GM21529 (cell line): ENCODE measurements at regions not wholly inside any gene's neighbourhood (a gene's known extent, or its start where the extent isn't known, plus 50 kb on each side); places are given as distances from the start of the nearest gene placed in this dataset.

ENCODE experiments used
- ATAC-seq: cut with Tn5 transposase; IDR thresholded peaks from one replicate; pipeline ENCODE4 v1.9.1; 2021; ENCODE audit not compliant: unreplicated experiment

DNA sequence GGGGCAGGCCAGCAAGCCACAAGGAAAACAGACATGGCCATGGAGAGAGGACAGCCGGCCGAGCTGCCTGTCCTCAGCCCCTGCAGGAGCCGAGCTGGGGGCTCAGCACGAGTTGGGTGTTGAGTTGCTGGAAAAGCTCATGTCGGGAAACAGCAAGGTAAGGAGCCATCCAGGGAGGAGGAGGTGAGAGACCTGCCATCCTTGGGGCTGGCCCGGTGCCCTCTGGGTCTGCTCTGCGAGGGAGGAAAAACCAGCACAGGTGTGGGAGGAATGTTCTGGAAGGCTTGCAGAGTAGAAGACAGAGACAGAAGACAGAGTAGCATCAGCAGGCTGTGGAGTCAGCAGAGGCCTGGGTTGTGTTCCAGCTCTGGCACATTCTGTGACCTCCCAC, 548.8 kb downstream of the PTPRU start:
- no peak for ATAC-seq

DNA sequence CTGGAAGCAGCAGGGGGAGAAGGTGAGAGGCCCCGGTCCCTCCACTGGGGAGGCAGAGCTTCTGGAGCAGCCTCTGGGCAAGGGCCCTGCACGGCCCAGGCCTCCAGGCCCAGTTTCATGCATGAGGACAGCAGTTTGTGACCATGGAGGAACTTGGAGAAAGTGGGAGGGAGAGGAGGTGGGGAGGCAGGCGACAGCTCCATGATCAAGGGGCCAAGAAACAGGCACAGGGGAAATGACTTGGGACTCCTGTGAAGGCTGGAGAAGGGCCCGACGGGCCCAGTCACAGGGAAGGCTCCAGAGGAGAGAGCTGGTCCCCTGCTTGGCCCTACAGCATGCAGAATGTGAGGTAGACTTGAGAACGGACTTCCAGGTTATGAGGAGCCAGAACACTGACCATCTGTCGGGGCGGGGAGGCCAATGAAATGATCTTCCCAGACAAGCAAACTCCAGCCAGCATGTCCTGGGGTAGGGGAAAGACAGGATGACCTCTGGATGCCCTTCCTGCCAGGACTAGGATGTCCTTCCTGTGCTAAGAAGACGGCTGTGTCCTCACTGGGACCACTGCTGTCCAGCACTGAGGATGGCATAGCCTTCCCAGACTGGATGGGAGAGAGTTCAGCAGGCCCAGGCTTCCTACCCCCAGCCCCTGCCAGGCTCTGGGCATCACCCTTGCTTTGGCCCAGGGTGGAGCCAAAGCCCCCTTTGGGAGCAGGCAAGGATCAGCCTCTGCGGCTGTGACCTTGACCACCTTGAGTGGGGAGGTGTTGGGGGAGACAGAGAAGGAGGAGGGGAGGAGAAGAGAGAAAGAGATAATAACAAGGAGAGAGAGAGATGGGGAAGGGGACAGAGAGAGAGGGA, 548.2 kb downstream of the PTPRU start:
- no peak for ATAC-seq

- ATAC-seq = no peak
Measured at GRCh38 chr1:29783508-29784275, 547.4 kb downstream of the PTPRU start.

- no peak for ATAC-seq
Measured at GRCh38 chr1:29782846-29783507, 546.7 kb downstream of the PTPRU start.

- no peak for ATAC-seq
Measured at GRCh38 chr1:29779146-29779545, 542.8 kb downstream of the PTPRU start.

DNA sequence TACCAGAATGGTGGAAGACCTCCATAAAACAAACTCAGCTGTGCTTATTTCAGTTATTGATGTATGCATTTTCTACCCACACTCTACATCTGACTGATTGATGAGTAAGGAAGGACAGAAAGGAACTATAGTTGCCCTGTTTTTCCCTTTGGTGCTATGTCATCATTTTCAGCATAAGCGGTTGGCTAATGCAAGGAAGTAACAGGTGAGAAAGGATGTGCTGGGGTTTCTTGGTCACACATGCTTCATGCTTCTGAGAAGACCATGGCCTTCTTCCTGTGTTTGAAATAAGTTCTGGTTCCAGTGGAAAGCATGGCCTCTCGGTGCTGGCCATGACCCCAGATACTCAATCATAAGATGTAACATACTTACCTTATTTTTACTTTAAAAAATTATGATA, 541.2 kb downstream of the PTPRU start:
- no peak for ATAC-seq

GRCh38 chr1:29774355-29774754, 538.0 kb downstream of the PTPRU start:
- no peak for ATAC-seq

GRCh38 chr1:29772584-29773100, 536.3 kb downstream of the PTPRU start:
- ATAC-seq = no peak

- no peak for ATAC-seq
Measured at GRCh38 chr1:29767769-29768425, 531.6 kb downstream of the PTPRU start.

GRCh38 chr1:29767088-29767685, 530.9 kb downstream of the PTPRU start:
- ATAC-seq = no peak

GRCh38 chr1:29762635-29763034, 526.3 kb downstream of the PTPRU start:
- ATAC-seq = no peak

DNA sequence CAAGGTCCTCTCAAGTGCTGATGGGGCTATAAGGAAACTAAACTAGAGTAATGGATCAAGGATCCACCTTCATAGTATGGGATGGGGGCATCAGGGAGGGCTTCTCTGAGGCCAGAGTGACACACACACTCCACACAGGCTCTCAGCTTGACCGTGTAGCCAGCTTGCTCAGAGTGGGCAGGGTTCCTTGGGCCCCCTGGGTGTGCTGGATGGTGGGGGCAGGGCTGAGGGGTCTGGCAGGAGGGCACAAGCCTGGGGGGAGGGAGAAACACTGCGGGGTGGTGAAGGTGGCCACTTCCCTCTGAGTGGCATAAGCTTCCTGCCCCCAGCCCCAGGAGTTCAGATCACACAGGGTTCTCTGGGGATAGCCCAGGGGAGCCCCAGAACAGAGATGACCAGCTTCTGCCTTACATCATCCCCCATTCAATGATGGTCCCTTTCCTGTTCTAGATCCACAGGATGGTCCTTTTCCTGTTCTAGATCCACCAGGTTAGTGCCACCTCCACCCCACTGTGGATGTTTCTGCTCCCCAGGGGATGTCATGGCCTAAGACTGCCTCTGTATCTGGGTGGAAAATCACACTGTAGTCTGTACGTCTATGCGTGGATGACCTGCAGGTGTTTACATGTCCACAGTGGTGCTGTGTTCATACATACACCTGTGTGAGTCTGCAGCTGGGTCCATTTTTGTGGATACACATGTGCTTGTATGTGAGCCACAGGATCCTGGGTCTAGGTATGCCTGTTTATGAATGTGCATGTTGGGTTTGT, 525.0 kb downstream of the PTPRU start:
- no peak for ATAC-seq

GRCh38 chr1:29760067-29760564, 523.8 kb downstream of the PTPRU start:
- ATAC-seq = no peak

DNA sequence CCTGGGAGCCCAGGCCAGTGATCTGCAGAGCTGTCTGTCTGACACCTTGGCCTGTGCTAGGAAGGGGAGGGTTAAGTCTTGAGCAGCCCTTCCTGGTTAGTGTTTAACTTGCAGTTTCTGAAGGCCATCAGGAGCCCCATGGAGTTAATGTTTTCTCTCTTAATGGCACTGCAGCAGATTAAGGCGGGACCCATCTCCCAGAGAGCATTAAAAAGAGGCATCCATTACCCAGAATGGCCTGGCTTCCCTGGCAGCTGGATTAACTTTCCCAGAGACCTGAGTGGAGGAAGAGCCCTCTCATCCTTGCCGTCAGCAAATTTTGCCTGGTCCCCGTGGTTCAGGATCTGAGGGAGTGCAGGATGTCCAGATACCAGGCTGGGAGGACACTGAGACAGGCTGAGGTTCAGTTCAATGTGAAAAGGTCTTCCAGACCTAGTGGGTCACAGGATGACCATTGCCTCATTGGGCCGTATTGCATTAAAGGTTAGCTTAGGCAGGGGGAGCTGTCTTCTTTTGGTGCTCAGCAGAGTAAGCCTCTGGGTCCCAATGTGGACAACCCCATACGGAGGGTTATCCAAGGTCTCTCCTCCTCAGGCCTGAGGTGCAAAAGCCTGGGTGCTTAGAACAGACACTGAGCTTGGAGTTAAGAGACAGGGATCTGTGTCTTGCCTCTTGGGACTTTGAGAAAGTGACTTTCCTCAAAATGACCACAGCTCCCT, 522.6 kb downstream of the PTPRU start:
- no peak for ATAC-seq

- no peak for ATAC-seq
Measured at GRCh38 chr1:29757866-29758780, 521.8 kb downstream of the PTPRU start.

DNA sequence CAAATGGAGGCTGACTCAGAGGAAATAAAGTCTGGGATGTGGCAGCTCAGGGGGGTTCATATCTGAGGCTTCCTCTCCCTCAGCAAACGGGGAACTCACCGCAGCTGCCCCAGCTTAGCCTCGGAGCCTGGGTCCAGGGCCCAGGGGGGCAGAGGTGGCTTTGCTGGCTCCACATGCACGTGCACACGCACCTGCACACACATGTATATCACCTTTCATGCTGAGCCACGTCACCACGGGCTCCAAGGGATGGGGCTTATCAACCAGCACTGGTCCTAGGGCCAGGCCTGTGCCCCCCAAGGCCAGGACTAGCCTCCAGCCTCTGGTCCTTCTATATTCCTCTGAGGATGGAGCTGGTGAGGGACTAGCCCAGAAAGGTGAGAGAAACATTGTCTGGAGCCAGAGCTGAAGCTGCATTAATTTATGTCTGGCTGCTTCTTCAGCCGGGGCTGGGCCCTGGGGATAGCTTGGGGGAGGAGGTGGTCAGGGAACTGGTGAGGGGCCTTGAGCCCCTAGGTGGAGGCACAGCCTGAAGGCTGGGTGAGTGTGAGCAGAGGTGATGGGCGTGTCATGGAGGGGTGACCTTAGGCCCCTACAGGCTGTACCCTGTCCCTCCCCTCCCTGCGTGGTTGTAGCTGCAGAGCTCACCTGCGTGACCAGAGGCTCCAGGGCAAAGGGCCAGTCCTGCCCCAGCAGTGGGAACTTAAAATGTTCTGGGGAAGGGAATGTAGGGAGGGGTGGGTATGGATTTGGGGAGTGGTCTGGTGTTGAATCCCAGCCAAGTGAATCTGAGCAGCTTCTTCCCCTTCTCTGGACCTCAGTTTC, 520.8 kb downstream of the PTPRU start:
- ATAC-seq = no peak

DNA sequence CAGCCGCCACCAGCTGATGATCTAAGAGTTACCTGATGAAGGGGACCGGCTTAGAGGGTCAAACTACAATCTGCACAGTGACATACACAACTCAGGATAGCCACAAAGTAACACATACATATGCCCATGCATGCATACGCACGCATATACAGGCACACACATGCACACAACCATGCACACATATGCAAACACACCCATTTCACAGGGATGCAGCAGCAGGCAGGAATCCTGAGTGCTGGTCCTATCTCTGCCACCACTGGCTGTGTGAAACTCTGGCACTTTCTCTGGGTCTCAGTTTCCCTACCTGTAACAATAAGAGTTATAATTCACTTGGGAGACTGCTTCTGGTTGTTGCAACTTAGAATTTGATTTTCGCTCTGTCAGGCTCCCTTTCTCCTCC, 520.2 kb downstream of the PTPRU start:
- ATAC-seq = no peak
